IMR-90 (cell line): ENCODE measurements at regions not wholly inside any gene's neighbourhood (a gene's known extent, or its start where the extent isn't known, plus 50 kb on each side); places are given as distances from the start of the nearest gene placed in this dataset.

Experiments
- ATAC-seq: fragments of 200-7000 bp; cut with Tn5 transposase; 2 replicates; pipeline ENCODE4 v1.9.1; 2020; ENCODE audit warnings: low read depth, mild to moderate bottlenecking, moderate library complexity
- BruUV-seq: library from RNA; stranded (reverse); fragments of 400-500 nt; replicated peaks from 2 replicates; lab custom pipeline; 2021; lab: Mats Ljungman, UMichigan
- CTCF ChIA-PET: fragments of 300-600 bp; formaldehyde crosslinking; extraction: SDS; loops from one replicate; lab custom pipeline; 2021; ENCODE audit warnings: antibody characterized with exemption; lab: Yijun Ruan, JAX
- POLR2A ChIA-PET: fragments of 300-600 bp; sonication (Branson Sonifier 250); formaldehyde crosslinking; loops from one replicate; lab custom pipeline; 2022; ENCODE audit warnings: antibody characterized with exemption; ENCODE audit not compliant: unreplicated experiment; lab: Charles Lee
- DNase-seq: peaks from one replicate; pipeline ENCODE4 v3.0.0; 2013
- H2AFZ ChIP-seq: replicated peaks from 2 replicates; pipeline ENCODE3; 2013; ENCODE audit warnings: low read length, mild to moderate bottlenecking; ENCODE audit not compliant: poor library complexity
- H2AK5ac ChIP-seq: 2 replicates; pipeline ENCODE4 v1.6.1; 2013; ENCODE audit warnings: low read depth, low read length, inconsistent platforms
- H2AK9ac ChIP-seq: replicated peaks from 2 replicates; pipeline ENCODE3; 2013; ENCODE audit warnings: mild to moderate bottlenecking, low read depth, low read length, moderate library complexity; ENCODE audit not compliant: poor library complexity
- H2BK120ac ChIP-seq: 2 replicates; pipeline ENCODE4 v1.6.1; 2013; ENCODE audit warnings: low read depth, low read length, inconsistent platforms
- H2BK15ac ChIP-seq: 3 replicates; pipeline ENCODE4 v1.6.1; 2013; ENCODE audit warnings: low read depth, low read length, inconsistent platforms
- H2BK20ac ChIP-seq: 2 replicates; pipeline ENCODE4 v1.6.1; 2013; ENCODE audit warnings: low read depth, mild to moderate bottlenecking, inconsistent platforms, low read length, moderate library complexity
- H2BK5ac ChIP-seq: 2 replicates; pipeline ENCODE4 v1.6.1; 2013; ENCODE audit warnings: mild to moderate bottlenecking, low read depth, low read length, inconsistent platforms; ENCODE audit not compliant: poor library complexity, severe bottlenecking
- H3K14ac ChIP-seq: replicated peaks from 2 replicates; pipeline ENCODE4 v1.6.1; 2013; ENCODE audit warnings: low read depth, low read length, inconsistent platforms
- H3K18ac ChIP-seq: 2 replicates; pipeline ENCODE4 v1.6.1; 2013; ENCODE audit warnings: low read depth, low read length, control low read depth
- H3K23ac ChIP-seq: 2 replicates; pipeline ENCODE4 v1.6.1; 2013; ENCODE audit warnings: low read depth, low read length, inconsistent platforms
- H3K27ac ChIP-seq: 2 replicates; pipeline ENCODE4 v1.5.1; 2013; ENCODE audit warnings: mild to moderate bottlenecking, control low read depth, low read length; ENCODE audit not compliant: insufficient read depth
- H3K27me3 ChIP-seq: 2 replicates; pipeline ENCODE4 v1.6.1; 2013; ENCODE audit warnings: low read length; ENCODE audit not compliant: control insufficient read depth, insufficient read depth
- H3K36me3 ChIP-seq: 2 replicates; pipeline ENCODE4 v1.6.1; 2013; ENCODE audit warnings: low read length, mixed read lengths; ENCODE audit not compliant: control insufficient read depth, insufficient read depth
- H3K4ac ChIP-seq: 2 replicates; pipeline ENCODE4 v1.6.1; 2013; ENCODE audit warnings: low read depth, low read length, inconsistent platforms
- H3K4me1 ChIP-seq: 2 replicates; pipeline ENCODE4 v1.6.1; 2013; ENCODE audit warnings: low read length, mixed read lengths; ENCODE audit not compliant: control insufficient read depth, insufficient read depth
- H3K4me2 ChIP-seq: 2 replicates; pipeline ENCODE4 v1.6.1; 2013; ENCODE audit warnings: low read depth, mild to moderate bottlenecking, control low read depth, low read length, moderate library complexity
- H3K4me3 ChIP-seq: 2 replicates; pipeline ENCODE4 v1.5.1; 2013; ENCODE audit warnings: low read depth, mild to moderate bottlenecking, control low read depth, low read length, moderate library complexity; ENCODE audit not compliant: insufficient read depth
- H3K56ac ChIP-seq: 2 replicates; pipeline ENCODE4 v1.6.1; 2013; ENCODE audit warnings: low read length, inconsistent platforms; ENCODE audit not compliant: insufficient read depth; ENCODE audit errors: extremely low read depth
- H3K79me1 ChIP-seq, 2 experiments: 2 replicates each; pipeline ENCODE4 v1.6.1; 2013; ENCODE audit warnings: low read length in 2 of 2, inconsistent platforms in 1 of 2, low read depth in 1 of 2
- H3K9ac ChIP-seq: 2 replicates; pipeline ENCODE4 v1.6.1; 2013; ENCODE audit warnings: low read depth, low read length, control low read depth
- H3K9me1 ChIP-seq: 2 replicates; pipeline ENCODE4 v1.6.1; 2013; ENCODE audit warnings: low read length, inconsistent platforms; ENCODE audit not compliant: insufficient read depth
- H3K9me3 ChIP-seq: 2 replicates; pipeline ENCODE4 v1.6.1; 2013; ENCODE audit warnings: low read length; ENCODE audit not compliant: control insufficient read depth, insufficient read depth
- H4K20me1 ChIP-seq: 2 replicates; pipeline ENCODE4 v1.6.1; 2013; ENCODE audit warnings: low read length, inconsistent platforms; ENCODE audit not compliant: insufficient read depth
- H4K5ac ChIP-seq: 2 replicates; pipeline ENCODE4 v1.6.1; 2013; ENCODE audit warnings: mild to moderate bottlenecking, low read depth, low read length, control low read depth
- H4K8ac ChIP-seq, 2 experiments: 2 replicates each; pipeline ENCODE4 v1.6.1; 2013; ENCODE audit warnings: low read depth in 2 of 2, low read length in 2 of 2, control low read depth in 1 of 2, inconsistent platforms in 1 of 2
- H4K91ac ChIP-seq: 2 replicates; pipeline ENCODE4 v1.6.1; 2013; ENCODE audit warnings: low read depth, low read length, inconsistent platforms; ENCODE audit not compliant: insufficient read depth
- BHLHE40 ChIP-seq: fragments of 150-350 bp; IDR thresholded peaks from 2 replicates; pipeline ENCODE4 v1.6.1; 2016; ENCODE audit warnings: mild to moderate bottlenecking, low read depth, low read length
- CHD1 ChIP-seq: IDR thresholded peaks from 2 replicates; pipeline ENCODE4 v1.6.1; 2012; ENCODE audit warnings: low read depth, low read length, improper control_type of control experiment
- CTCF ChIP-seq: conservative IDR thresholded peaks from 2 replicates; pipeline ENCODE4 v1.5.1; 2012; ENCODE audit warnings: mild to moderate bottlenecking, low read depth, low read length, improper control_type of control experiment
- ELK1 ChIP-seq: fragments of 150-350 bp; IDR thresholded peaks from 2 replicates; pipeline ENCODE4 v1.6.1; 2016; ENCODE audit warnings: low read depth, mild to moderate bottlenecking, low read length, moderate library complexity, borderline replicate concordance
- MAFK ChIP-seq: IDR thresholded peaks from 2 replicates; pipeline ENCODE4 v1.6.1; 2012; ENCODE audit warnings: low read depth, low read length, improper control_type of control experiment
- MAZ ChIP-seq: IDR thresholded peaks from 2 replicates; pipeline ENCODE4 v1.6.1; 2012; ENCODE audit warnings: low read depth, mild to moderate bottlenecking, low read length, improper control_type of control experiment, moderate library complexity, borderline replicate concordance
- MXI1 ChIP-seq: IDR thresholded peaks from 2 replicates; pipeline ENCODE4 v1.6.1; 2012; ENCODE audit warnings: low read depth, mild to moderate bottlenecking, low read length, moderate library complexity, borderline replicate concordance
- POLR2A ChIP-seq: IDR thresholded peaks from 2 replicates; pipeline ENCODE4 v1.6.1; 2012; ENCODE audit warnings: mild to moderate bottlenecking, low read depth, low read length
- RCOR1 ChIP-seq: IDR thresholded peaks from 2 replicates; pipeline ENCODE4 v1.6.1; 2012; ENCODE audit warnings: mild to moderate bottlenecking, low read length, improper control_type of control experiment; ENCODE audit not compliant: insufficient replicate concordance
- RFX5 ChIP-seq: IDR thresholded peaks from 2 replicates; pipeline ENCODE4 v1.8.0; 2012; ENCODE audit warnings: low read depth, mild to moderate bottlenecking, low read length, moderate library complexity
- USF2 ChIP-seq: fragments of 150-350 bp; IDR thresholded peaks from 2 replicates; pipeline ENCODE4 v1.6.1; 2017; ENCODE audit warnings: mild to moderate bottlenecking, antibody characterized with exemption, low read length, low read depth
- WGBS, 2 experiments: methylation state at CpG; one replicate each; pipeline versions ENCODE4 v1.1.5 to v1.1.7; 2013; ENCODE audit warnings: missing lambda C conversion rate in 2 of 2; ENCODE audit not compliant: insufficient read length in 1 of 2; ENCODE audit errors: extremely low coverage in 2 of 2; 5-methylcytosine and 5-hydroxymethylcytosine counted together
- dilution Hi-C: fragments of 300-500 bp; cut with HindIII; formaldehyde crosslinking; loops from one replicate; pipeline ENCODE4 v1.14.3; 2018; ENCODE audit warnings: low sequenced_read_pairs; ENCODE audit not compliant: unreplicated experiment
- in situ Hi-C: fragments of 300-500 bp; cut with MboI; formaldehyde crosslinking; loops from 3 replicates; pipeline ENCODE4 v1.14.3; 2019; ENCODE audit warnings: low sequenced_read_pairs, inconsistent platforms, mixed read lengths
- intact Hi-C: fragments of 100-400 bp; cut with micrococcal nuclease; formaldehyde crosslinking; loops from 2 replicates; pipeline ENCODE4 v1.10.0; 2022

- Histone ChIP-seq H3K9me3 (no peaks in the 10 kb centered on the region), H2AK5ac (no peak overlapping the region), H3K9ac (no peak overlapping the region), H3K4me1 (peaks cover 2% of the 10 kb centered on the region), H3K14ac (no peak overlapping the region), H3K79me1 (no peaks in the 10 kb centered on the region), H3K36me3 (no peaks in the 10 kb centered on the region), H4K20me1 (no peaks in the 10 kb centered on the region), H2AFZ (no peak overlapping the region), H2AK9ac (no peak overlapping the region), H2BK20ac (no peak overlapping the region), H3K56ac (no peak overlapping the region), H3K18ac (no peak overlapping the region), H4K5ac (no peak overlapping the region), H3K9me1 (no peaks in the 10 kb centered on the region; the same call in 1 of the 2 replicates), H3K27ac (no peak overlapping the region), H3K23ac (no peak overlapping the region), H3K4me2 (no peak overlapping the region), H3K4ac (no peak overlapping the region), H4K8ac (no peak overlapping the region), H2BK5ac (no peak overlapping the region), H4K91ac (no peak overlapping the region), H3K27me3 (peaks cover 8% of the 10 kb centered on the region; the same call in 1 of the 2 replicates), H2BK120ac (no peak overlapping the region), H2BK15ac (no peak overlapping the region), H3K4me3 (no peak overlapping the region)
- BruUV-seq: no TSS peak
- ChIA-PET POLR2A (no interaction called here), CTCF (no interaction called here)
- no peak for DNase-seq
- dilution Hi-C loops (no loop called here), in situ Hi-C loops (no loop called here), intact Hi-C loops (no loop called here)
- TF ChIP-seq POLR2A (no peak), ELK1 (no peak), BHLHE40 (no peak), USF2 (no peak), RFX5 (no peak), MAZ (no peak), MXI1 (no peak), CTCF (no peak), RCOR1 (no peak), MAFK (no peak), CHD1 (no peak)
- no peak for ATAC-seq
- WGBS, 2 experiments: no CpG with 5 or more reads among the region's 3 CpGs
These were observed 284.2 kb upstream of the ROPN1 start for GRCh38 chr3:124276133-124276532.
